Common myeloid progenitor, CD34-positive (primary cell): ENCODE measurements at regions not wholly inside any gene's neighbourhood (a gene's known extent, or its start where the extent isn't known, plus 50 kb on each side); places are given as distances from the start of the nearest gene placed in this dataset.

ENCODE experiments used
- CTCF ChIA-PET: fragments of 350-600 bp; sonication (Branson Sonifier 250); formaldehyde crosslinking; loops from one replicate; lab custom pipeline; 2021; ENCODE audit warnings: antibody characterized with exemption; lab: Charles Lee
- POLR2A ChIA-PET: fragments of 350-600 bp; sonication (Branson Sonifier 250); formaldehyde crosslinking; loops from one replicate; lab custom pipeline; 2021; ENCODE audit warnings: antibody characterized with exemption; lab: Charles Lee
- DNase-seq, 3 donors: peaks; one replicate each; pipeline versions ENCODE4 v3.0.0 to v3.0.0-alpha.2; 2013
- H3K27ac ChIP-seq, 2 experiments: 1 replicate in 1 of 2; 2 replicates in 1 of 2; pipeline ENCODE4 v1.7.0; 2013; ENCODE audit warnings: inconsistent platforms in 2 of 2, low read length in 2 of 2, mild to moderate bottlenecking in 2 of 2, low read depth in 1 of 2, moderate library complexity in 1 of 2; ENCODE audit not compliant: severe bottlenecking in 2 of 2, insufficient read depth in 1 of 2, poor library complexity in 1 of 2
- H3K27me3 ChIP-seq, 5 experiments: replicated peaks in 2 of 5; 1 replicate in 3 of 5; 2 replicates in 2 of 5; pipeline versions ENCODE4 v1.6.1 to v1.7.0; 2013; ENCODE audit warnings: low read length in 4 of 5, mild to moderate bottlenecking in 2 of 5, moderate library complexity in 2 of 5, inconsistent platforms in 1 of 5; ENCODE audit not compliant: insufficient read depth in 5 of 5, control insufficient read depth in 4 of 5
- H3K36me3 ChIP-seq, 4 experiments: 1 replicate in 2 of 4; 2 replicates in 2 of 4; pipeline versions ENCODE4 v1.6.1 to v1.7.0; 2013; ENCODE audit warnings: low read length in 3 of 4, control low read depth in 1 of 4, mild to moderate bottlenecking in 1 of 4; ENCODE audit not compliant: control insufficient read depth in 4 of 4, insufficient read depth in 4 of 4
- H3K4me1 ChIP-seq, 4 experiments: 1 replicate in 3 of 4; 2 replicates in 1 of 4; pipeline versions ENCODE4 v1.6.1 to v1.7.1; 2013; ENCODE audit warnings: low read length in 3 of 4, mild to moderate bottlenecking in 3 of 4, control low read depth in 1 of 4, inconsistent platforms in 1 of 4, moderate library complexity in 1 of 4; ENCODE audit not compliant: control insufficient read depth in 4 of 4, insufficient read depth in 4 of 4; ENCODE audit errors: control extremely low read depth in 1 of 4
- H3K4me3 ChIP-seq, 7 experiments: 1 replicate in 4 of 7; 2 replicates in 3 of 7; pipeline versions ENCODE4 v1.5.1 to v1.7.0; 2013; ENCODE audit warnings: mild to moderate bottlenecking in 7 of 7, low read length in 6 of 7, moderate library complexity in 6 of 7, inconsistent platforms in 2 of 7, low read depth in 2 of 7, control low read depth in 1 of 7; ENCODE audit not compliant: insufficient read depth in 4 of 7, control insufficient read depth in 1 of 7; ENCODE audit errors: extremely low read depth in 1 of 7
- H3K9me3 ChIP-seq, 5 experiments: 1 replicate in 4 of 5; 2 replicates in 1 of 5; pipeline versions ENCODE4 v1.6.1 to v1.7.1; 2013; ENCODE audit warnings: low read length in 4 of 5, mild to moderate bottlenecking in 2 of 5, inconsistent platforms in 1 of 5, low read depth in 1 of 5, moderate library complexity in 1 of 5; ENCODE audit not compliant: control insufficient read depth in 4 of 5, insufficient read depth in 2 of 5; ENCODE audit errors: control extremely low read depth in 1 of 5
- WGBS: methylation state at CpG from one replicate; pipeline ENCODE4 v1.1.5; 2013; ENCODE audit not compliant: insufficient coverage; 5-methylcytosine and 5-hydroxymethylcytosine counted together

GRCh38 chr1:117783606-117784396 is 145.6 kb downstream of the GDAP2 start:
- no peaks in the 10 kb centered on the region for H3K36me3 ChIP-seq
- WGBS, result 100% methylated on average over 3 of the region's 4 CpGs
- ChIA-PET POLR2A (no interaction called here), CTCF (no interaction called here)
- H3K27ac ChIP-seq, result no peak overlapping the region
- DNase-seq, result no peak
- no peak overlapping the region for H3K4me3 ChIP-seq
- H3K4me1 ChIP-seq, result no peaks in the 10 kb centered on the region
- no peaks in the 10 kb centered on the region for H3K27me3 ChIP-seq
- H3K9me3 ChIP-seq, result peaks cover 0 to 3% (median 0%) of the 10 kb centered on the region in 5 experiments

- H3K27ac ChIP-seq, result no peak overlapping the region
- ChIA-PET CTCF (no interaction called here), POLR2A (no interaction called here)
- 86% methylated on average over 3 of the region's 5 CpGs for WGBS
- no peak for DNase-seq
- no peak overlapping the region for H3K4me3 ChIP-seq
- H3K4me1 ChIP-seq, result no peaks in the 10 kb centered on the region
- H3K36me3 ChIP-seq, result no peaks in the 10 kb centered on the region
- H3K27me3 ChIP-seq, result no peaks in the 10 kb centered on the region
- H3K9me3 ChIP-seq, result peaks cover 0 to 3% (median 2%) of the 10 kb centered on the region in 5 experiments
Measured at GRCh38 chr1:117788014-117788413, 141.4 kb downstream of the GDAP2 start.

GRCh38 chr1:117793413-117793812 is 136.0 kb downstream of the GDAP2 start:
- H3K27me3 ChIP-seq, result no peaks in the 10 kb centered on the region
- POLR2A ChIA-PET, result no interaction called here
- no peak overlapping the region for H3K27ac ChIP-seq
- H3K9me3 ChIP-seq, result peaks cover 0 to 2% (median 0%) of the 10 kb centered on the region in 5 experiments
- no peak for DNase-seq
- no peaks in the 10 kb centered on the region for H3K36me3 ChIP-seq
- H3K4me1 ChIP-seq, result no peaks in the 10 kb centered on the region
- CTCF ChIA-PET, result no interaction called here
- no peak overlapping the region for H3K4me3 ChIP-seq
- 96% methylated on average over 4 of the region's 4 CpGs for WGBS

GRCh38 chr1:117794073-117794472 is 135.3 kb downstream of the GDAP2 start:
- WGBS, result no CpG with 5 or more reads among the region's 1 CpG
- ChIA-PET CTCF (no interaction called here), POLR2A (no interaction called here)
- Histone ChIP-seq H3K4me3 (no peak overlapping the region), H3K4me1 (no peaks in the 10 kb centered on the region), H3K9me3 (peaks cover 0 to 3% (median 0%) of the 10 kb centered on the region in 5 experiments), H3K27ac (no peak overlapping the region), H3K27me3 (no peaks in the 10 kb centered on the region), H3K36me3 (no peaks in the 10 kb centered on the region)
- no peak for DNase-seq

- DNase-seq, result no peak
- no CpG with 5 or more reads among the region's 3 CpGs for WGBS
- Histone ChIP-seq H3K27ac (no peak overlapping the region), H3K27me3 (no peaks in the 10 kb centered on the region), H3K9me3 (peaks cover 0 to 4% (median 0%) of the 10 kb centered on the region in 5 experiments), H3K36me3 (no peaks in the 10 kb centered on the region), H3K4me1 (no peaks in the 10 kb centered on the region), H3K4me3 (no peak overlapping the region)
- ChIA-PET POLR2A (no interaction called here), CTCF (interaction anchor here (0.6 kb wide), 1 partner anchor 671 kb away, joined by 4 read pairs; no protein-coding TSS in a partner anchor)
Measured at GRCh38 chr1:117795190-117795589, 134.2 kb downstream of the GDAP2 start.

- H3K27ac ChIP-seq, result no peak overlapping the region
- ChIA-PET CTCF (no interaction called here), POLR2A (no interaction called here)
- WGBS, result 93% methylated on average over 4 of the region's 5 CpGs
- no peaks in the 10 kb centered on the region for H3K36me3 ChIP-seq
- DNase-seq, result no peak
- no peak overlapping the region for H3K4me3 ChIP-seq
- H3K27me3 ChIP-seq, result no peaks in the 10 kb centered on the region
- peaks cover 0 to 1% (median 0%) of the 10 kb centered on the region in 5 experiments for H3K9me3 ChIP-seq
- H3K4me1 ChIP-seq, result no peaks in the 10 kb centered on the region
Measured at GRCh38 chr1:117795792-117796191, 133.6 kb downstream of the GDAP2 start.

GRCh38 chr1:117796226-117796625 is 133.2 kb downstream of the GDAP2 start:
- H3K27me3 ChIP-seq, result no peaks in the 10 kb centered on the region
- H3K4me3 ChIP-seq, result no peak overlapping the region
- WGBS, result 98% methylated on average over 4 of the region's 6 CpGs
- H3K27ac ChIP-seq, result no peak overlapping the region
- ChIA-PET POLR2A (no interaction called here), CTCF (no interaction called here)
- no peaks in the 10 kb centered on the region for H3K4me1 ChIP-seq
- H3K9me3 ChIP-seq, result peaks cover 0 to 1% (median 0%) of the 10 kb centered on the region in 5 experiments
- H3K36me3 ChIP-seq, result no peaks in the 10 kb centered on the region
- no peak for DNase-seq
